Ureter (tissue), 1 donor: ENCODE measurements at regions not wholly inside any gene's neighbourhood (a gene's known extent, or its start where the extent isn't known, plus 50 kb on each side); places are given as distances from the start of the nearest gene placed in this dataset.
A peak's percentile ranks its signal among the peaks of the same experiment; 100 is the strongest.
"Not testable (repeated sequence)": the region's sequence is repeated elsewhere in the genome, so short reads cannot be mapped to it uniquely, and the experiment has no call there.

Experiments
- DNase-seq: peaks from one replicate; pipeline ENCODE4 v3.0.0-alpha.2; 2020; ENCODE audit warnings: low spot score
- donor health status: DM: yes; HTN: yes; CAD: no.

DNA sequence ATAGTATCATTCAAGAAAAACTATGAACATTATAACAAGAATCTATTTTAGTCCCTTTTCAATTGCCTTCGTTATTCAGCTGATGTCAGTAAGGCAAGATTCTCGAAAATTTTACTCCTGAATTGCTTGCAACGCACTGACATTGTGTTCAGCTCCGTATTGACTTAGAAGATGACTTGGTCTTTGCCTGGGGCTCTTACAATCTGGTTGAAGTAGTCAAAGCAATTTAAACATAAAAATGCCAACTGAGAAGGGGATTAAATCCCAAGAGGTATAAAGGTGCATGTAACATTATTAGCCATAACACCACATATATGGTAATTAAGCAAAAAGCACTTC, 507.1 kb downstream of the CENPC start:
- DNase-seq: no peak

DNA sequence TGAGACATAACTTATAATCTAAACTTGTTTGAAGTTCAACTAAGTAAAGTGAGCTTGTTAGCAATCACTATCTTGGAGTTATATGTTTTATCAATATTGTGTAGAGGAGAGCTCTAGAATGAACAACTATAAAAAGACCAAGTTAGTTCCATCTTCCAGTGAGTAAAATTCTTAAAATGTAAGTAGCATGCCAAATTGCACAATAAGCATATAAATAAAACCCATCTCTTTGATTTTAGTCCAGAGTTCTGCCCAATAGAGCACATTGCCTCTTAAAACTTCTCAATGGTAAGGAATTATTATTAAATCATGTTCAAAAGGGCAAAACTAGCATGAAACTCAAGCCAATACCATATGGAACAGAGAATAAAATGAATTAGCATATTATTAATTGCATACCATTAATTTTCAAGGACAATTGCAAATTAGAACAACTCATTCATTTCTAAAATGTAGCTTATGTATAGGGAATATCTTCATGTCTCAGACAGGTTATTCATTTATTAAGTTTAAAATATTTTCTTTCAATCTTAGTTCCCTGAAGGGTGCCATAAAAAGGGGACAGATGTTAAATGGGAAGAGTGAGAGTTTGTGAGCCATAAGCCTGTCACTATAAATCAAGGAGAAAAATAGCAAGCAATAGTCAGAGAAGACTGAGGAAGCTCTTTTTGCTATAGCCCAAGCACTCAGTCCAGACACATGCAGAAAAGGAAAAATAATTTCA, 507.6 kb downstream of the CENPC start:
- DNase-seq: no peak

DNA sequence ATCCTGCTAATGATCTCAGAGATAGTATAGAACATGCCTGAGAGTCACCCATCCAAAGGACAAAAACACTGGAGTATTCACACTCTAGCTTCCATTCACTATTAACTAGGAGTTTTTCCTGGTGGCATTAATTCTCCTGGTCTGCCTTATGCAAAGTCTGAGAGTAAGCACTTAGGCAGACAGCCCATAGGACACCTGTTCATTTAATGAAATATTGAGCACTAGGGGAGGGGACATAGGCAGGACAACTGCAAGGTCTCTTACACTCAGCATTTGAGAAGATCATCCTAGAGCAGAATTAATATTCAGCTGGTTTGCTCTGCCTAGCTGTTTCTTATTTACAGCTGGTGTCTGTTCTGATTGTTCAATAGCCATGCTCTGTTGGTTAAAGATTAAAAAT, 508.5 kb downstream of the CENPC start:
- DNase-seq: no peak

DNA sequence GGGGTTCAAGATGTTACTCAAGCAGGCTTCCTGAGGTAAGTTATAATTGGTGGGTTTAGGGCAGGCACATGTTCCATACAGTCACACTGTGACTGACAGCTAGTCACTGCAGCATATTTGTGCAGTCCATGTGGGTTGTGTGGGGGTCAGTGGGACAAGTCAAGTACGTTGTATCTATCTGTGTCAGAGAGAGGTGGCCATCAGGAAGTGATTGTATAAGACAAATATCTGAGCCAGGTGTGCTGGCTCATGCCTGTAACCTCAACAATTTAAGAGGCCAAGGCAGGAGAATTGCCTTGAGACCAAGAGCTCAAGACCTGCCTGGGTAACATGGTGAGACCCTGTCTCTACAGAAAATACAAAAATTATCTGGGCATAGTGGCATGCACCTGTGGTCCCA, 509.3 kb downstream of the CENPC start:
- DNase-seq: no peak

DNA sequence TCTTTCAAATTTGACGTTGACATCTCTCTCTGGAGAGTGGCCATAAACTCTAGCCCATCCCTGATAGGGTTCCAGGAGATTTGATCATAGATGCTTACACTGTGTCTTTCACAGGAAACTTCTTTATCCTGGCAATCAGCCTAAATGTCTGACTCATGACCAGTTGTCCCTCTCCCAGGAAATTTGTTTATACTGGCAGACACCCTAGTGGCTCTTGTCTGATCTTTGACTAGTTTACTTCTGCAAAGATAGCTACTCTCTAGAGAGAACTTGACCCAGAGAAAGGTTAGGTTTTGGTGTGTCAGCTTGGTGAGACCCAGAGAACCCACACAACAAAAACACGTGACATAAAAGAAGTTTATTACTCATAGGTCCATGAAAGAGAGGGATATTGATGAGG, 509.8 kb downstream of the CENPC start:
- DNase-seq: peak; percentile 45

DNA sequence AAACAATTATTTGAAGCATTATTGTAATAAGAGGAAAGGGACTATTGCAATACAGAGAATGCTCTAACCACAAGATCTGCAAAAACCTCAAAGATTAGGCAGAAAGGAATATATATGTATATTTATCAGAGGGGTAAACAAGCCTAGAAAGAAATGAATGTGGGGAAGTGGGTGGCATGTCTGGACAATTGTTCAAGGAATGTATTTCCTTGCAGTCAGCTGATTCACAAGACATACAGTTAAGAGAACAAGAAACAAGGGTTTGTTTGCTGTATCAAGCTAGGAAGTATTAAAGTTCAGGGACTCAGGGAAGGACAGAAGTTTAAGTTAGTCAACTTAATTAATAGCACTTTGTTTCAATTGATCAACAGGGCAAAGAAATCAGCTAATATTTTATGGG, 514.7 kb downstream of the CENPC start:
- DNase-seq: no peak

DNA sequence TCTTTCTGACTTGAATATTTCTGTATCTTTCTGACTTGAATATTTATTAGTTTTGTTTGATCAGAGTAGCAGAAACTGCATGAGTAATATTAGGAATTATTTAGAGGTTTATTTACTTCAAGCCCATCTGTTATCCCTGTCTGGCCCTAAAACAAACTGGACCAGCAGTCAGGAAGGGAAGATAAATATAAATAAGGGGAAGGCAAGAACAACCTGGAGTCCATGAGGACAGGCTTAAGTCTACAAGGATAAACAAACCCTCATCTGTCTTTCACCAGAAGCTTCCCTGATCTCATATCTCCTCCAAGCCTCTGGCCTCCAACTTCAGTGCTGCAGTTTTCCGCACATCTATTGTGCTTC, 524.9 kb downstream of the CENPC start:
- no peak for DNase-seq

DNA sequence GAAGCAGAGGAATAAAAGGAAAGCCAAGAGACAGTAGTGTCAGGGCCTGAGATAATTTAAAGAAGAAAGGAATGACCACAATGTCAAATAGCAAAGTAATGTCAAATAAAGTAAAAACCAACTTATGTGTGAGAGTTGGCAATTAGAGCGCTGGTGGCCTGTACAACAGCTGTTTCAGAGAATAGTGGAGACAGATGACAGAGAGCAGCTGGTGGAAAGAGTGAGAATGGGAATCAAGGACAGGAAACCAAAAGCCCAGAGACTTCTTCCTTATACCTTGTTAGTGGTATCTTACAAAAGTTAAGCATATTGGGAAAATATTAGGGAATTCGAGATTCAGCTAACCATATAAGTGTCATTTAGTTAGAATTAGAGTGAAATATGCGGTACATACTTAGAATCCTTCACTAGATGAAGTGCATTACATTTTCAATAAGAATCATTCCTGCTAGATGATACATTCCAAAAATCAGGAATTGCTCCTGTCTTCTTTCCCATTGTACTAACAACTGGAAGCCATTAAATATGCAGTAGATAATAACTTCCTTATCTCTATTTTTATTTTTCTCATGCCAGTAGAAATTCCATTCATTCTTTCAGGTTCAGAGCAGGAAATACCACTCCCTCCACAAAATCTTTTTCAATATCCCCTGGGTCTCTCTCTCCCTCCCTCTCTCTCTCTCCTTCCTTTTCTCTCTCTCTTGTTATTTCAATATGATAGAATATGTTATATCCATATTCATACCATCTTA, 525.4 kb downstream of the CENPC start:
- no peak for DNase-seq

DNA sequence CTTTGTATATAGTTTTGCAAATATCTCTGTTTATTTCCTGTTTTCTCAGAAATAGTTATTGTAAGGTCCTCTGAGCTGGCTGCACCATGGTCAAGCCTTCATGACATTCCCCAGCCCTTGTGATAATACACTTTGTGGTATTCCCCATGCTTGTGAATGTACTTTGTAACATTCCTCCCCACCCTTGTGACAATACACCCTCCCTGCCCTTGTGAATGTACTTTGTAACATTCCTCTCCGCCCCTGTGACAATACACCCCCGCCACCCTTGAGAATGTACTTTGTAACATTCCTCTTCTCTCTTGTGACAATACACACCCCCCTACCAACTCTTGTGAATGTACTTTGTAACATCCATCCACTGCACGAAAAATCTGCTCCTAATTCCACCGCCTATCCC, 530.7 kb downstream of the CENPC start:
- no peak for DNase-seq

DNA sequence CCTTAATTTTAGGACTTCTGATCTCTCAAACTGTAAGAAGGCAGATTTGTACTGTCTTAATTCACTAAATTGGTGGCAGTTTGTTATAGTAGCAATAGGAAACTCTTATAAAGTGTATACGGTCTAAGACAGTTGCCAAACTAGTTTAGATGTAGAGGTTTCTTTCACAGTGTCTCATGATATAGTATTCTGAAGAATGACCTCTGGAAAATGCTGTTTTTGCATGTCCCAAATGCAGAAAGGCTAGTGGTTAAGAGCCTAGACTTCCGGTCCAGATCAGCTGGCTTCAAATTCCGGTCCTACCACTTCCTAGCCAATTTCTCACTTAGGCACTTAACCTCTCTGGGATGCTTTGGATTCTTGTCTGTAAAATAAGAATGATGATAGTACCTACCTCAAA, 538.5 kb downstream of the CENPC start:
- no peak for DNase-seq

DNA sequence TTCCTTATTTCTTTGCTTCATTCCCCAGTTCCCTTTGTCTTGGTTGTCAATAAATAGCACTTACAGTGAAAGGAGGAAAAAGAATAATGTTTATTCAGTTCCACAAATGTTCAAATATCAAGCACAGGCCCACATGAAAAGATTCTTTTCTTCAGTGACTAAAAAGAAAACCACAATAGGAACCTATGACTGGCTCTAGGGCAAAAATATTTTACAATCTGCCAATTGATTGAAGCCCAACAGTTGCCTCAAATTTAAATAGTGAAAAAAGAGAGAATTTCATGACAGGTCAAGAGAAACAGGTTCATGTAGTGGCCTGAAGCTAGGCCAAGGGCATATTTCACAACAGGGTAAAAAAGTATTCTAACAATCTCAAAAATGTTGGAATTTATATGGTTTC, 553.8 kb downstream of the CENPC start:
- no peak for DNase-seq

DNA sequence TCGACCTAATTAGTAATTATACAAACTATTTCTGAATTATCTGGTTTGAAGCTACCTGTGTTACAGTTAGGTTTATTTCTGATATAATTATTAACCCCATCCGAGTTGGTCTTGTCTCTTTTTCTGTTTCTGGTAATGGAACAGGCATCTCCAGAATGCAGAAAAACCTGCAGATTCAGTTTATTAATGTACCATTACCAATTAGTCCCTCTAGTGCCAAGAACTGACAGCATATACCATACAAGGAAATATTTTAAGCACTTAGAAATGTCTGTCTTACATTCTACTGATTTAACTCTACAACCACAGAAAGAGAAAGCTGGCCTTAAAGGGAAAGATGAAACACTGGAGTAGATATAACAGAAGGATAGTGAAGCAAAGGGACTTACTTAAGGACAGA, 570.6 kb downstream of the CENPC start:
- DNase-seq: no peak

DNA sequence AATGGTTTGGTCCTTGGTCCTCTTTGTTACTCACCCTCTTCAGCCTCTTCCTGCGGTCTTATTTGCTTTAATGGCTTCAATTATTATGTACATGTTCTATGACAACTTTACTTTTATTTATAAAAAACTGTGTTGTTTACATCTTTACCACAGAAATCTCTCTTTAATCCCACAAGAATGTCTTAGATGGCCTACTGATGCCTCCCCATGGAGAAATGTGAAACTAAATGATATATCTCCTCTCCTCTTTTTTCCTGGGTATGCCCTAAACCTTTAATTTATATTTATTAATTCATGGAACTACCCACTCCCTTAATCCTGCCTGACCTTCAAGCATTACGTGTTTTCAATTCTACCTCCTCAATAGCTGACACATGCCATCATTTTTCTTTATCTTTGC, 573.2 kb downstream of the CENPC start:
- no peak for DNase-seq

DNA sequence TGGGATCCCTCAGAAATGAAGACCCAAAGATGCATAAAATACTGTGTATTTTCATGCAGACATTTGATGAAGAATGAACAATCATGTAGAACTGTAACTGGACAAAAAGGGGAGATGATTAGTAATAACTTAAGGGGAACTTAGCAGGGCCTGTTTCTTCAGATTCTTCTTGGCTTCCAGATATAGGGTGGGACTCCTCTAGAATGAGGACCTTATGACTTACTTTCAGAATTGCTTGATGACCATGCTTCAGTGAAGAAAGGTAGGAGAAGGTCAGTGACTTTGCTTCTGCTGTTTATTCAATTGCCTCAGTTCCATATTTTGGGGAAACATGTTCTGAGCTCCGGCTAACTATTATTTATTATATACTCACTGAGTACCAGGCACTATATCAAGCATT, 580.8 kb downstream of the CENPC start:
- no peak for DNase-seq

DNA sequence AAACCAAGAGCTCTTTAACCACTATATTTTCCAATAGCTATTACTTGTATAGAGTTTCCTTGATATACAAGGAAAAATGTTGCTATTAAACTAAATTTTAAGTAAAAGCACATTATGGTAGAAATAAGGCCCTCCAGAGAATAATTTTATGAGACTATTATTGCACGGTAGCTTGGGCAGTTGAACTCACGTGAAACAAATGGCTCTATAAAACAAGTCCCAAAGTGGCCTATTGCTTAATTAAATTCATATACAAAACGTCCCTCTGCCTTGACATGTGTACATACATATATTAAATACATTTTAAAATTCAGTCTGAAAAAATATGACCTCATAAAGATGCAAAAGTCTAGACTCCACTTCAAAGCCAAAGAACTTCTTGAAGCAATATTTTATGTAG, 582.2 kb downstream of the CENPC start:
- DNase-seq: no peak

DNA sequence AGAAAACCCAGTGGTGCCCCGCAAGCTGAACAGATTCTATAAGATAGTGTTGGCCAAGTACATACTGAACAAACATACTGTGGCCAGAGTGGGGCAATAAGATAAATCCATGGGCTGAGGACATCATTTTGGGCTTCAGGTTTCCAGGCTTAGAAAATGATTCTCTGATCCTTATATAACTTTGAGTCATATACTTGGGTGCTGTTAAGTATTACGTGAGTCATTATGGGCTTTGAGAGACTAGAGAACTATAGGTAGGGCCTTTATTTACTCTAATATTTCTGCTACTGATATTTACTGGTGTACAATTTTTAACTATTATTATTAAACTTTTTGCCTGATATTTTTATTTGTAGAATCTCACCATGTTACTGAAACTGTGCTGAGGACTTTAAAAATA, 586.1 kb downstream of the CENPC start:
- DNase-seq: no peak

DNA sequence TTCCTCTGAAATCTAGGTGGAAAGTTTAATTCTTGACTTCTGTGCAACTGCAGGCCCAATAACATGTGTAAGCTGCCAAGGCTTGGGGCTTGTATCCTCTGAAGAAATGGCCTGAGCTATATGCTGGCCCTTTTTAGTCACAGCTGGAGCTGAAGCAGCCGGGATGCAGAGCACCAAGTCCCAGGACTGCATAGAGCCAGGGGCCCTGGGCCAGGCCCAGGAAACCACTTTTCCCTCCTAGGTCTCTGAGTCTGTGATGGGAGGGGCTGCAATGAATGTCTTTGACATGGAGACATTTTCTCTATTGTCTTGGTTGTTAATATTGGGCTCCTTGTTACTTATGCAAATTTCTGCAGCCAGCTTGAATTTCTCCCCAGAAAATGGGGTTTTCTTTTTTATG, 588.5 kb downstream of the CENPC start:
- no peak for DNase-seq

DNA sequence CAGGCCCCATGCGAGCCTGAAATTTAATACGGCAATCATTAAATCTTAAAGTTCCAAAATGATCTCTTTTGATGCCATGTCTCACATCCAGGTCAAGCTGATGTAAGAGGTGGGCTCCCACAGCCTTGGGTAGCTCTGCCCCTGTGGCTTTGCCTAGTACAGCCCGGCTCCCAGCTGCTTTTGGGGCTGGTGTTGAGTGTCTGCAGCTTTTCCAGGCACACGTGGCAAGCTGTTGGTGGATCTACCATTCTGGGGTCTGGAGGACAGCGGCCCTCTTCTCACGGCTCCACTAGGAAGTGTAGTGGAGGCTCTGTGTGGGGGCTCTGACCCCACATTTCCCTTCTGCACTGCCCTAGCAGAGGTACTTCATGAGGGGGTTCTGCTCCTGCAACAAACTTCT, 588.9 kb downstream of the CENPC start:
- no peak for DNase-seq

DNA sequence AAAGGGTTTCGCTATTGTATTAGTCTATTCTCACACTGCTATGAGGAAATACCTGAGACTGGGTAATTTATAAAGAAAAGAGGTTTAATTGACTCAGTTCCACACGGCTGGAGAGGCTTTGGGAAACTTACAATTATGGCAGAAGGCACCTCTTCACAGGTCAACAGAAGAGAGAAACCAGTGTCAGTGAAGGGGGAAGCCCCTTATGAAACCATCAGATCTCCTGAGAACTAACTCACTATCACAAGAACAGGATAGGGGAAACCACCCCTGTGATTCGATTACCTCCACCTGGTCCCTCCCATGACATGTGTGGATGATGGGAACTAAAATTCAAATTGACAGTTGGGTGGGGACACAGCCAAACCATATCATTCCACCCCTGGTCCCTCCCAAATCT, 589.5 kb downstream of the CENPC start:
- no peak for DNase-seq

DNA sequence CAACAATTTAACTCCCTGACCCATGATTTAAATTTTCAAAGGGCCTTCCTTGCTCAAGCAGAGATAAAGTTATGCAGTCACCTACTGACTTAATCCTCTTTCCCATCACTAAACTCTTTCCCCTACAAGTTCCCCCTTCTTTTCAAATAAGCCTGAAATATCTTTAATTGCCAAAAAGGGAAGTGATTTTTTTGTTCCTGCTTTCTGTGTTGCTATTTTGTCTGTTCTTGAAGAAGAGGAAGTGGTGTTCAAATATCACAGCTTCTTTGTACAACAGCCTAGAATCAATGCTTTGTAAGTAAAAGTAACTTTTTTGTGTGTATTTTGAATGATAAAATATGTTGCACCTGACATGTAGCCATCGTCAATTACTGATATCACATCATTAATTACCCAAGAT, 595.9 kb downstream of the CENPC start:
- no peak for DNase-seq

DNA sequence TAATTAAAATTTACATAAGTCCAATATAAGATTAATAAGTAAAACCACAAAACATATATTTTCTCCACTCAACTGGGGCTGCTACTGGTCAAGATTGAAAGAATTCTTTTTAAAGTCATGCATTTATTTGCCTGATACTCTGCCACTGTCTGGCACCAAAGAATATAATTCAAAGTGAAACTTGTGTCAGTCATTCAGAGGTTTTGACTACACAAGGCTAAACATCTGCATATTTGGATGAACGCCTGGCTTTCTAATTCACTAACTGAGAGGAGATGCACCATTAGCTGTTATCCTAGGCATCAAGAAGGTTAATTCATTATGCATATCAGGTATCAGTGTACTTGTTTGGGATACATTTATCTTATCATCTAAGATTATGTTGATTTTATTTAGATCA, 598.5 kb downstream of the CENPC start:
- no peak for DNase-seq

DNA sequence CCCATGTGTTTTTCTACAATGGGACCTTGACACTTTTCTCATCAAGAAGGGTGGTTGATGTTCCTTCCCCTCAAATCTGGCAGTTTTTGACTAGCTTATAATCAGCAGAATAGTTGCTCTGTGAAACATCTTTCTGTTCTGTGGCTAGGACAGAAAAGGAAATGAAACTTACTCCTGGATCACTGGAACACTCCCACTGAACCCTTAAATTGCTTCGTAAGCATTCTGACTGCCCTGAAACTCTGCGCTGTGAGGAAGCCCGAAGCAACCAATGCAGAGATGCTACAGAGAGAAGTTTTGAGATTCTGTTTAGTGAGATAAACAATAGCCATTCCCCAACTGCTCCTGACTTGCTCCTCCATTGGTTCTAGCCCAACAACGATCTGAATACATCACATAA, 602.2 kb downstream of the CENPC start:
- DNase-seq: no peak

DNA sequence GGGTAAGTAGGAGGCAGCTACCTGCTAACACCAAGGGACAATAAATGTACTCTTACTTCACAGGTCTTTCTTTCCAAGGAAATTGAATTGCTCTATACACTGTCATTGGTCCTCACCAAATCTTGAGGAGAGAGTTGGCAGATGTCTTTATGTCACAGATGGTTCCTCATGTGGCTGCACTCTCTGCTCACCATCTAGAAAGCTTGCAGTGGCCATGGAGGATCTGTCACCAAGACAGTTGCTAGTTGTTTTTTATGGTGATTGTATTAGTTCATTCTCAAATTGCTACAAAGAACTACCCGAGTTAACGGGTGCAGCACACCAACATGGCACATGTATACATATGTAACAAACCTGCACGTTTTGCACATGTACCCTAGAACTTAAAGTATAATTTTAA, 613.3 kb downstream of the CENPC start:
- DNase-seq: not testable (repeated sequence)

DNA sequence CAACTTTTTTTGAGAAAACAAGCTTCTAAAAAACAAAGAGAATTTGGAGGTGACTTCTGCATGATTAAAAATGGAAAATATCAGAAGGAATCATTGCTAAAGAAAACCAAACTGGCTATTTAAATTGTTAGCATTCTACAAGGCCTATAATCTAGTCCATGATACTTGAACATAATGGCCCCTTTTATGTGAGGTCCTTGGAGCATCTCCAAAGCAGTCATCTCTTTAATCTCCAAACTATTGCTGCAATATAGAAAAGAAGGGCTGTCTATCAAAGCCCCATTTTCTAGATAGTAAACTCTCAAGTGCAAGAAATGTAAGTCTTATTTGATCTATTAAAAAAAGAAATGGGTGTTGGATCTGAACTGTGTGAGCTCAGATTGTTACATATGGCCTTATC, 615.1 kb downstream of the CENPC start:
- DNase-seq: no peak
